Limb (tissue), 2 donors: ENCODE measurements at regions not wholly inside any gene's neighbourhood (a gene's known extent, or its start where the extent isn't known, plus 50 kb on each side); places are given as distances from the start of the nearest gene placed in this dataset.
A peak's percentile ranks its signal among the peaks of the same experiment; 100 is the strongest.

ENCODE experiments used
- DNase-seq, 2 donors: peaks; one replicate each; pipeline ENCODE4 v3.0.0-alpha.2; 2016; ENCODE audit errors: extremely low spot score in 2 of 2

- DNase-seq, result no peak
Measured at GRCh38 chr12:126354633-126355032, 1289.4 kb downstream of the AACS start.

- no peak for DNase-seq
Measured at GRCh38 chr12:126355346-126355745, 1290.1 kb downstream of the AACS start.

GRCh38 chr12:126358806-126359205 is 1293.6 kb downstream of the AACS start:
- peak in 1 of 2 donors; percentile 15 for DNase-seq

- no peak for DNase-seq
Measured at GRCh38 chr12:126359216-126359615, 1294.0 kb downstream of the AACS start.

GRCh38 chr12:126361804-126362203 is 1296.6 kb downstream of the AACS start:
- no peak for DNase-seq

GRCh38 chr12:126362493-126362892 is 1297.3 kb downstream of the AACS start:
- no peak for DNase-seq

- no peak for DNase-seq
Measured at GRCh38 chr12:126362964-126363363, 1297.7 kb downstream of the AACS start.

GRCh38 chr12:126369487-126370463 is 1304.5 kb downstream of the AACS start:
- DNase-seq, result no peak

GRCh38 chr12:126383506-126383905 is 1318.3 kb downstream of the AACS start:
- no peak for DNase-seq

GRCh38 chr12:126384026-126384564 is 1318.9 kb downstream of the AACS start:
- DNase-seq, result no peak

GRCh38 chr12:126385785-126386184 is 1320.5 kb downstream of the AACS start:
- DNase-seq, result no peak

GRCh38 chr12:126389220-126389841 is 1324.1 kb downstream of the AACS start:
- DNase-seq, result peak in 1 of 2 donors; percentile 13

- DNase-seq, result no peak
Measured at GRCh38 chr12:126389961-126390360, 1324.7 kb downstream of the AACS start.

GRCh38 chr12:126390969-126391566 is 1325.8 kb downstream of the AACS start:
- no peak for DNase-seq

- no peak for DNase-seq
Measured at GRCh38 chr12:126396536-126396935, 1331.3 kb downstream of the AACS start.

GRCh38 chr12:126397071-126397581 is 1331.9 kb downstream of the AACS start:
- no peak for DNase-seq

- DNase-seq, result no peak
Measured at GRCh38 chr12:126397660-126398059, 1332.4 kb downstream of the AACS start.

- DNase-seq, result no peak
Measured at GRCh38 chr12:126400831-126401230, 1335.6 kb downstream of the AACS start.

- DNase-seq, result no peak
Measured at GRCh38 chr12:126404293-126404881, 1339.2 kb downstream of the AACS start.

- DNase-seq, result no peak
Measured at GRCh38 chr12:126418400-126418799, 1353.2 kb downstream of the AACS start.

- no peak for DNase-seq
Measured at GRCh38 chr12:126419131-126419530, 1353.9 kb downstream of the AACS start.
